ENCODE measurements at regions not wholly inside any gene's neighbourhood (a gene's known extent, or its start where the extent isn't known, plus 50 kb on each side); places are given as distances from the start of the nearest gene placed in this dataset.

DNA sequence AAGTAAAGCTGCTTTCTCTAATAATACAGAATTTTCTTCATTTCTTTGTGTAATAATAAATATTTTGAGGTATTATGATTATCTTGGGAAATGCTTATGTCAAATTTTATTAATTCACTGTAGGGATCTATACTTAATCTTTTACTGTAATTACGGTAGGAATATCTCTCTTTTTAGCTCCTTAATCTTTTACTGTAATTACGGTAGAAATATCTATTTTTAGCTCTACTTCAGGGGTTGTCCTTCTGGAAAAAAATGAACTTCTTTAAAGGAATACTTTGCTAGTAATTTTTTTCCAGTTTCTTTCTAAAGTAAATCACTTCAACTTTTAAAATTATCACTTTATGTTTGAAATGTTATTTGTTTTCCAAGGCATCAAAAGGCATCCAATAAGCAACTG, 2229.4 kb upstream of the AGA start:
- TF ChIP-seq, protein P1, sequence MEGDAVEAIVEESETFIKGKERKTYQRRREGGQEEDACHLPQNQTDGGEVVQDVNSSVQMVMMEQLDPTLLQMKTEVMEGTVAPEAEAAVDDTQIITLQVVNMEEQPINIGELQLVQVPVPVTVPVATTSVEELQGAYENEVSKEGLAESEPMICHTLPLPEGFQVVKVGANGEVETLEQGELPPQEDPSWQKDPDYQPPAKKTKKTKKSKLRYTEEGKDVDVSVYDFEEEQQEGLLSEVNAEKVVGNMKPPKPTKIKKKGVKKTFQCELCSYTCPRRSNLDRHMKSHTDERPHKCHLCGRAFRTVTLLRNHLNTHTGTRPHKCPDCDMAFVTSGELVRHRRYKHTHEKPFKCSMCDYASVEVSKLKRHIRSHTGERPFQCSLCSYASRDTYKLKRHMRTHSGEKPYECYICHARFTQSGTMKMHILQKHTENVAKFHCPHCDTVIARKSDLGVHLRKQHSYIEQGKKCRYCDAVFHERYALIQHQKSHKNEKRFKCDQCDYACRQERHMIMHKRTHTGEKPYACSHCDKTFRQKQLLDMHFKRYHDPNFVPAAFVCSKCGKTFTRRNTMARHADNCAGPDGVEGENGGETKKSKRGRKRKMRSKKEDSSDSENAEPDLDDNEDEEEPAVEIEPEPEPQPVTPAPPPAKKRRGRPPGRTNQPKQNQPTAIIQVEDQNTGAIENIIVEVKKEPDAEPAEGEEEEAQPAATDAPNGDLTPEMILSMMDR (IDR thresholded peaks at IDR 0.05), result no peak
- TF ChIP-seq POLR2A (IDR thresholded peaks at IDR 0.05), result no peak
